GM19395 (cell line): ENCODE measurements at regions not wholly inside any gene's neighbourhood (a gene's known extent, or its start where the extent isn't known, plus 50 kb on each side); places are given as distances from the start of the nearest gene placed in this dataset.
"Not testable (repeated sequence)": the region's sequence is repeated elsewhere in the genome, so short reads cannot be mapped to it uniquely, and the experiment has no call there.

Experiments
- ATAC-seq: cut with Tn5 transposase; IDR thresholded peaks from one replicate; pipeline ENCODE4 v1.9.1; 2021; ENCODE audit warnings: mild to moderate bottlenecking, moderate library complexity; ENCODE audit not compliant: unreplicated experiment

GRCh38 chr1:74818241-74818640, 85.3 kb downstream of the TYW3 start:
- no peak for ATAC-seq

- no peak for ATAC-seq
Observed at GRCh38 chr1:74818661-74819456, 85.9 kb downstream of the TYW3 start.

GRCh38 chr1:74822851-74823401, 90.0 kb downstream of the TYW3 start:
- ATAC-seq = no peak

- peak; percentile 92 for ATAC-seq
Observed at GRCh38 chr1:74824497-74825107, 91.7 kb downstream of the TYW3 start.

GRCh38 chr1:74830766-74831165, 97.8 kb downstream of the TYW3 start:
- ATAC-seq = no peak

GRCh38 chr1:74834261-74834660, 101.3 kb downstream of the TYW3 start:
- ATAC-seq = no peak

GRCh38 chr1:74835051-74835450, 102.1 kb downstream of the TYW3 start:
- no peak for ATAC-seq

GRCh38 chr1:74842726-74843125, 109.8 kb downstream of the TYW3 start:
- ATAC-seq = no peak

- ATAC-seq = no peak
Observed at GRCh38 chr1:74847715-74848114, 114.8 kb downstream of the TYW3 start.

GRCh38 chr1:74853756-74854155, 120.8 kb downstream of the TYW3 start:
- ATAC-seq = no peak

GRCh38 chr1:74856174-74856573, 123.2 kb downstream of the TYW3 start:
- ATAC-seq = no peak

- peak; percentile 47 for ATAC-seq
Observed at GRCh38 chr1:74857676-74858075, 124.7 kb downstream of the TYW3 start.

- ATAC-seq = peak; percentile 82
Observed at GRCh38 chr1:74858136-74858535, 125.2 kb downstream of the TYW3 start.

GRCh38 chr1:74861867-74862266, 128.9 kb downstream of the TYW3 start:
- ATAC-seq = no peak

GRCh38 chr1:74869702-74870101, 136.8 kb downstream of the TYW3 start:
- no peak for ATAC-seq

- ATAC-seq = not testable (repeated sequence)
Observed at GRCh38 chr1:74877366-74877765, 144.4 kb downstream of the TYW3 start.

GRCh38 chr1:74895411-74895810, 162.5 kb downstream of the TYW3 start:
- no peak for ATAC-seq

- ATAC-seq = no peak
Observed at GRCh38 chr1:74908131-74908530, 175.2 kb downstream of the TYW3 start.

GRCh38 chr1:74908797-74909196, 175.8 kb downstream of the TYW3 start:
- ATAC-seq = no peak

- no peak for ATAC-seq
Observed at GRCh38 chr1:74913978-74914377, 181.0 kb downstream of the TYW3 start.

- ATAC-seq = no peak
Observed at GRCh38 chr1:74933500-74933899, 200.5 kb downstream of the TYW3 start.

- no peak for ATAC-seq
Observed at GRCh38 chr1:74935446-74935845, 198.7 kb upstream of the LHX8 start.
